GM19467 (cell line): ENCODE measurements at regions not wholly inside any gene's neighbourhood (a gene's known extent, or its start where the extent isn't known, plus 50 kb on each side); places are given as distances from the start of the nearest gene placed in this dataset.

Source experiments
- ATAC-seq: cut with Tn5 transposase; IDR thresholded peaks from one replicate; pipeline ENCODE4 v1.9.1; 2021; ENCODE audit warnings: mild to moderate bottlenecking, moderate library complexity; ENCODE audit not compliant: unreplicated experiment

- ATAC-seq = no peak
Measured at GRCh38 chr1:189513091-189513490, 964.6 kb downstream of the BRINP3 start.

GRCh38 chr1:189522441-189522840 lies 955.2 kb downstream of the BRINP3 start:
- no peak for ATAC-seq

GRCh38 chr1:189524501-189524900 lies 953.2 kb downstream of the BRINP3 start:
- ATAC-seq = no peak

GRCh38 chr1:189530162-189530561 lies 947.5 kb downstream of the BRINP3 start:
- no peak for ATAC-seq

- ATAC-seq = no peak
Measured at GRCh38 chr1:189538271-189538670, 939.4 kb downstream of the BRINP3 start.

- ATAC-seq = no peak
Measured at GRCh38 chr1:189550498-189550897, 927.2 kb downstream of the BRINP3 start.

- no peak for ATAC-seq
Measured at GRCh38 chr1:189563784-189564183, 913.9 kb downstream of the BRINP3 start.

GRCh38 chr1:189567890-189568289 lies 909.8 kb downstream of the BRINP3 start:
- ATAC-seq = no peak

GRCh38 chr1:189596197-189596596 lies 881.5 kb downstream of the BRINP3 start:
- ATAC-seq = no peak

GRCh38 chr1:189597083-189597482 lies 880.6 kb downstream of the BRINP3 start:
- ATAC-seq = no peak

GRCh38 chr1:189605226-189605625 lies 872.4 kb downstream of the BRINP3 start:
- no peak for ATAC-seq

- ATAC-seq = no peak
Measured at GRCh38 chr1:189606047-189606446, 871.6 kb downstream of the BRINP3 start.

GRCh38 chr1:189606795-189607476 lies 870.7 kb downstream of the BRINP3 start:
- no peak for ATAC-seq

GRCh38 chr1:189607477-189608096 lies 870.1 kb downstream of the BRINP3 start:
- no peak for ATAC-seq

GRCh38 chr1:189609167-189609566 lies 868.5 kb downstream of the BRINP3 start:
- no peak for ATAC-seq

- ATAC-seq = no peak
Measured at GRCh38 chr1:189616893-189617292, 860.8 kb downstream of the BRINP3 start.

- ATAC-seq = no peak
Measured at GRCh38 chr1:189619682-189620332, 857.9 kb downstream of the BRINP3 start.

- ATAC-seq = no peak
Measured at GRCh38 chr1:189620471-189620870, 857.2 kb downstream of the BRINP3 start.

- ATAC-seq = no peak
Measured at GRCh38 chr1:189623336-189623735, 854.3 kb downstream of the BRINP3 start.

- no peak for ATAC-seq
Measured at GRCh38 chr1:189627427-189627826, 850.2 kb downstream of the BRINP3 start.

- ATAC-seq = no peak
Measured at GRCh38 chr1:189628857-189629256, 848.8 kb downstream of the BRINP3 start.

- no peak for ATAC-seq
Measured at GRCh38 chr1:189633658-189634057, 844.0 kb downstream of the BRINP3 start.
